ENCODE measurements at regions not wholly inside any gene's neighbourhood (a gene's known extent, or its start where the extent isn't known, plus 50 kb on each side); places are given as distances from the start of the nearest gene placed in this dataset.

GRCh38 chr10:25875556-25876165 lies 58.4 kb upstream of the MYO3A start:
- Histone ChIP-seq H2BK20ac (ENCODE audit: low read length) (no peak overlapping the region), H3K9ac (replicated peaks in 1 of 4; ENCODE audit: extremely low read depth in 1 of 4, low read depth in 3 of 4, low read length in 3 of 4) (no peak overlapping the region), H3K79me2 (ENCODE audit: control insufficient read depth in 1 of 2, insufficient read depth in 2 of 2, low read length in 2 of 2) (no peaks in the 10 kb centered on the region), H3K18ac (ENCODE audit: extremely low read depth, low read length) (no peak overlapping the region), H3K4ac (replicated peaks; ENCODE audit: insufficient read length, low read depth, low read length) (no peak overlapping the region), H2AK5ac (ENCODE audit: low read depth, low read length) (no peak overlapping the region), H3K27me3 (replicated peaks in 1 of 4; ENCODE audit: control insufficient read depth in 3 of 4, extremely low read depth in 1 of 4, insufficient read depth in 3 of 4, low read length in 3 of 4) (no peaks in the 10 kb centered on the region), H3K79me1 (ENCODE audit: low read depth, low read length) (no peaks in the 10 kb centered on the region), H3K56ac (replicated peaks; ENCODE audit: insufficient read length, low read depth, low read length) (no peak overlapping the region), H3K23ac (ENCODE audit: insufficient read length) (no peak overlapping the region), H3K23me2 (ENCODE audit: low read depth, low read length) (no peaks in the 10 kb centered on the region), H3K9me3 (ENCODE audit: insufficient read depth in 2 of 2, low read depth in 1 of 2, low read length in 1 of 2) (no peaks in the 10 kb centered on the region; a peak in 1 of 4 replicates), H3K4me3 (ENCODE audit: extremely low read depth in 1 of 4, insufficient read depth in 2 of 4, low read depth in 3 of 4, low read length in 4 of 4) (no peak overlapping the region), H2BK5ac (ENCODE audit: low read depth, low read length) (no peak overlapping the region), H3K4me1 (replicated peaks in 1 of 4; ENCODE audit: control insufficient read depth in 3 of 4, insufficient read depth in 4 of 4, low read length in 3 of 4) (peaks cover 0 to 2% (median 0%) of the 10 kb centered on the region in 4 experiments; a peak in 1 of 7 replicates), H4K91ac (replicated peaks; ENCODE audit: insufficient read length, low read length) (no peak overlapping the region), H4K8ac (ENCODE audit: extremely low read depth, insufficient read depth, low read length) (no peak overlapping the region), H2AFZ (ENCODE audit: low read length) (peak overlapping the region; percentile 86; the same call in 1 of the 2 replicates), H3K27ac (ENCODE audit: low read depth, low read length) (no peak overlapping the region), H4K5ac (ENCODE audit: insufficient read length, low read depth, low read length) (no peak overlapping the region), H2BK15ac (ENCODE audit: low read length) (no peak overlapping the region), H3K36me3 (ENCODE audit: control insufficient read depth in 2 of 4, insufficient read depth in 4 of 4, low read length in 3 of 4) (no peaks in the 10 kb centered on the region), H2BK120ac (replicated peaks; ENCODE audit: low read depth, low read length) (no peak overlapping the region), H4K20me1 (replicated peaks in 1 of 2; ENCODE audit: control insufficient read depth in 1 of 2, insufficient read depth in 2 of 2, low read length in 2 of 2) (no peaks in the 10 kb centered on the region), H2BK12ac (ENCODE audit: low read depth, low read length) (no peak overlapping the region), H3K14ac (ENCODE audit: insufficient read length) (no peak overlapping the region), H3K4me2 (ENCODE audit: insufficient read depth in 1 of 2, low read depth in 2 of 2, low read length in 2 of 2) (no peak overlapping the region)
- CTCF ChIA-PET (ENCODE audit: partially characterized antibody), result interaction anchor here (0.5 to 3.9 kb wide), 58 partner anchors 9 to 1106 kb away, joined by 3 to 43 read pairs (median 4); no protein-coding TSS in a partner anchor
- peak; percentile 95 to 96 for TF ChIP-seq RAD21 (IDR thresholded peaks at IDR 0.05 in 1 of 2, conservative IDR thresholded peaks at IDR 0.05 in 1 of 2; ENCODE audit: low read depth in 2 of 2, low read length in 2 of 2)
- no peak for TF ChIP-seq ZNF274 (IDR thresholded peaks at IDR 0.05; ENCODE audit: borderline replicate concordance, extremely low read depth, low read length)
- peak; percentile 49; the same call in 1 of the 2 replicates for TF ChIP-seq E2F6 (IDR thresholded peaks at IDR 0.05)
- TF ChIP-seq CTCF (IDR thresholded peaks at IDR 0.05; ENCODE audit: control extremely low read depth in 1 of 3, insufficient read depth in 1 of 3, low read depth in 1 of 3, low read length in 3 of 3), result peak; percentile 83 to 88 (median 84)
- TF ChIP-seq CHD1 (IDR thresholded peaks at IDR 0.05; ENCODE audit: low read depth, low read length), result no peak
- WGBS, 2 experiments (ENCODE audit: extremely low coverage in 1 of 2, insufficient coverage in 1 of 2, insufficient read length in 1 of 2, insufficient replicate concordance in 2 of 2, low coverage in 1 of 2, low lambda C conversion rate in 2 of 2, missing lambda C conversion rate in 1 of 2), result 17% methylated on average over 7 of the region's 7 CpGs; no CpG with 5 or more reads in 1 of the 2 experiments
- FAIRE-seq, result peak; percentile 65
- POLR2A ChIA-PET (ENCODE audit: partially characterized antibody), result no interaction called here
- DNase-seq (ENCODE audit: low read depth in 1 of 2, low spot score in 2 of 2), result peak; percentile 38 to 89
